K562 (cell line): ENCODE measurements at regions not wholly inside any gene's neighbourhood (a gene's known extent, or its start where the extent isn't known, plus 50 kb on each side); places are given as distances from the start of the nearest gene placed in this dataset.

ENCODE experiments used
- ATAC-seq: fragments of 200-7000 bp; cut with Tn5 transposase; 3 replicates; pipeline ENCODE4 v1.9.1; 2020; ENCODE audit warnings: moderate library complexity
- BruUV-seq: library from RNA; stranded (reverse); fragments of 400-500 nt; replicated peaks from 2 replicates; lab custom pipeline; 2021; lab: Mats Ljungman, UMichigan
- CTCF ChIA-PET: fragments of 300-600 bp; formaldehyde crosslinking; extraction: SDS; loops from one replicate; lab custom pipeline; 2021; ENCODE audit warnings: low intra/inter-chr PET ratio; lab: Yijun Ruan, JAX
- POLR2A ChIA-PET: fragments of 300-600, 350-650 bp; sonication (Branson Sonifier 250); formaldehyde crosslinking; extraction: SDS; loops from one replicate; lab custom pipeline; 2021; ENCODE audit warnings: antibody characterized with exemption, inconsistent platforms; lab: Yijun Ruan, JAX
- DNase-seq, 4 experiments: peaks; one replicate each; pipeline versions ENCODE4 v3.0.0 to v3.0.0-alpha.2; 2011 to 2018; ENCODE audit warnings: low spot score in 3 of 4, mixed read lengths in 3 of 4; ENCODE audit errors: extremely low read depth in 1 of 4
- FAIRE-seq: peaks from 2 replicates; lab custom pipeline; 2011; peaks lifted over from hg19 to GRCh38; lab: Jason Lieb, UNC
- H2AFZ ChIP-seq: 2 replicates; pipeline ENCODE4 v1.6.0; 2011; ENCODE audit warnings: low read depth, low read length, control low read depth, inconsistent platforms
- H3K27ac ChIP-seq: fragments of 200-600 bp; 3 replicates; pipeline ENCODE4 v1.8.0; 2011; ENCODE audit warnings: low read depth, mild to moderate bottlenecking, control low read depth, inconsistent platforms, low read length, moderate library complexity, mixed read lengths; ENCODE audit errors: extremely low read depth
- H3K27me3 ChIP-seq, 2 experiments: fragments of 300-600 bp in 1 of 2; 2 replicates in 1 of 2; 3 replicates in 1 of 2; pipeline versions ENCODE4 v1.6.0 to v1.8.0; 2011; ENCODE audit warnings: inconsistent platforms in 2 of 2, low read length in 2 of 2, mild to moderate bottlenecking in 1 of 2, mixed read lengths in 1 of 2, moderate library complexity in 1 of 2; ENCODE audit not compliant: control insufficient read depth in 2 of 2, insufficient read depth in 2 of 2
- H3K36me3 ChIP-seq: fragments of 300-600 bp; 3 replicates; pipeline ENCODE4 v1.8.0; 2011; ENCODE audit warnings: mild to moderate bottlenecking, low read length, inconsistent platforms; ENCODE audit not compliant: control insufficient read depth, insufficient read depth
- H3K4me1 ChIP-seq, 2 experiments: fragments of 200-600 bp in 1 of 2; replicated peaks in 1 of 2; 2 replicates in 1 of 2; 3 replicates in 1 of 2; pipeline versions ENCODE4 v1.5.1 to v1.8.0; 2011; ENCODE audit warnings: inconsistent platforms in 2 of 2, low read length in 2 of 2, mild to moderate bottlenecking in 1 of 2, mixed read lengths in 1 of 2, moderate library complexity in 1 of 2; ENCODE audit not compliant: control insufficient read depth in 2 of 2, insufficient read depth in 2 of 2
- H3K4me2 ChIP-seq: 2 replicates; pipeline ENCODE4 v1.6.1; 2011; ENCODE audit warnings: low read length, control low read depth, inconsistent platforms, mixed read lengths; ENCODE audit not compliant: insufficient read depth
- H3K4me3 ChIP-seq: fragments of 200-600 bp; sonication (generic), shearing (Covaris generic); 2 replicates; pipeline ENCODE4 v1.5.1; 2016; ENCODE audit warnings: control low read depth, inconsistent platforms
- H3K79me2 ChIP-seq: fragments of 200-600 bp; 3 replicates; pipeline ENCODE4 v1.8.0; 2011; ENCODE audit warnings: low read length, inconsistent platforms; ENCODE audit not compliant: control insufficient read depth, insufficient read depth
- H3K9ac ChIP-seq, 2 experiments: 2 replicates each; pipeline versions ENCODE4 v1.6.0 to v1.6.1; 2011; ENCODE audit warnings: low read depth in 2 of 2, low read length in 2 of 2, control low read depth in 1 of 2, inconsistent platforms in 1 of 2, mild to moderate bottlenecking in 1 of 2, mixed read lengths in 1 of 2; ENCODE audit not compliant: insufficient read depth in 1 of 2
- H3K9me1 ChIP-seq: one replicate; pipeline ENCODE4 v1.6.0; 2011; ENCODE audit warnings: inconsistent platforms, mild to moderate bottlenecking, low read length, moderate library complexity; ENCODE audit not compliant: control insufficient read depth, insufficient read depth
- H3K9me3 ChIP-seq: replicated peaks from 2 replicates; pipeline ENCODE4 v1.5.1; 2011; ENCODE audit warnings: low read depth, low read length, inconsistent platforms; ENCODE audit not compliant: control insufficient read depth, insufficient read depth
- H4K20me1 ChIP-seq: replicated peaks from 2 replicates; pipeline ENCODE4 v1.6.1; 2011; ENCODE audit warnings: low read length, inconsistent platforms, mixed read lengths; ENCODE audit not compliant: control insufficient read depth, insufficient read depth
- CBX8 ChIP-seq: fragments of 200-600 bp; sonication (generic); IDR thresholded peaks from 2 replicates; pipeline ENCODE4 v1.6.1; 2012; ENCODE audit warnings: borderline replicate concordance, mixed run types, low read depth, mild to moderate bottlenecking, moderate library complexity, mixed read lengths, low read length, control low read depth, inconsistent platforms; ENCODE audit not compliant: poor library complexity, severe bottlenecking; ENCODE audit errors: extremely low read depth
- GATAD2B ChIP-seq: fragments of 450-650 bp; IDR thresholded peaks from 2 replicates; pipeline ENCODE4 v1.6.1; 2017; ENCODE audit warnings: mild to moderate bottlenecking, borderline replicate concordance
- NCOA2 ChIP-seq, 2 experiments: fragments of 450-650 bp; IDR thresholded peaks; 2 replicates each; pipeline ENCODE4 v1.6.1; 2018; ENCODE audit warnings: mild to moderate bottlenecking in 2 of 2, moderate library complexity in 1 of 2; ENCODE audit not compliant: partially characterized antibody in 2 of 2
- ZFP30 ChIP-seq: fragments of 250-450 bp; sonication (Bioruptor Pico); IDR thresholded peaks from 2 replicates; pipeline ENCODE4 v1.8.0; 2022; ENCODE audit warnings: moderate library complexity, mild to moderate bottlenecking, inconsistent platforms, borderline replicate concordance
- ZNF551 ChIP-seq: fragments of 250-450 bp; sonication (Bioruptor Pico); IDR thresholded peaks from 2 replicates; pipeline ENCODE4 v1.5.0; 2021; ENCODE audit warnings: mild to moderate bottlenecking, moderate library complexity
- ZNF785 ChIP-seq: fragments of 250-450 bp; sonication (Bioruptor Pico); IDR thresholded peaks from 2 replicates; pipeline ENCODE4 v1.4.0; 2020; ENCODE audit warnings: mild to moderate bottlenecking
- WGBS: fragments of 100-300 bp; shearing (Covaris generic); methylation state at CpG from one replicate; pipeline ENCODE4 v1.1.6; 2016; ENCODE audit warnings: low coverage, mixed read lengths; ENCODE audit not compliant: insufficient coverage; ENCODE audit errors: missing lambda C conversion rate; 5-methylcytosine and 5-hydroxymethylcytosine counted together
- in situ Hi-C: fragments of 300-500 bp; cut with MboI; formaldehyde crosslinking; loops from 4 replicates; pipeline ENCODE4 v1.15.0; 2018; ENCODE audit warnings: inconsistent platforms, mixed read lengths
- intact Hi-C: fragments of 100-400 bp; cut with micrococcal nuclease; formaldehyde crosslinking; loops from 2 replicates; pipeline ENCODE4 v1.14.2; 2022
- TF ChIP-seq, protein P1 (sequence below): fragments of 250-450 bp; sonication (Bioruptor Pico); IDR thresholded peaks from 2 replicates; pipeline ENCODE4 v1.8.0; 2022; ENCODE audit warnings: inconsistent platforms, mild to moderate bottlenecking, moderate library complexity, borderline replicate concordance

DNA sequence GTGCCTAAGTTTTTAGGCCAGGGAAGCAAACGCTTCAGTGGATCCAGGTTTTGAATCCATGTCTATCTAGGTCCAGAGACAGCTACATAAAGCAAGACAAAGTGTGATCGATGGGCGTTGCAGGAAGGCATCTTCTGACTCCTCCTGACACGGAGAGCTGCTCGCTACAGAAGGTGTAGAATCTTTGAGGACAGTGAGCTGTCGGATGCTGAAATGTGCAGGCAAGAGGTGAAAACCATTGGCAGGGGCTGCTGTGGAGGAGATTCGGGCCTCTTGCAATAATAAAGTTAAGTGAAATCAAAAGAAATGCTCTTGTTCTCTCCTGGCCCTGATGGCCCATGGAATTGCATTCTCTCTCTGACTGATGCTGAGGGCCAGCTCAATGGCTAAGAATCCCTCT is 336.2 kb downstream of the CYRIA start (continued):
- TF ChIP-seq, protein P1, sequence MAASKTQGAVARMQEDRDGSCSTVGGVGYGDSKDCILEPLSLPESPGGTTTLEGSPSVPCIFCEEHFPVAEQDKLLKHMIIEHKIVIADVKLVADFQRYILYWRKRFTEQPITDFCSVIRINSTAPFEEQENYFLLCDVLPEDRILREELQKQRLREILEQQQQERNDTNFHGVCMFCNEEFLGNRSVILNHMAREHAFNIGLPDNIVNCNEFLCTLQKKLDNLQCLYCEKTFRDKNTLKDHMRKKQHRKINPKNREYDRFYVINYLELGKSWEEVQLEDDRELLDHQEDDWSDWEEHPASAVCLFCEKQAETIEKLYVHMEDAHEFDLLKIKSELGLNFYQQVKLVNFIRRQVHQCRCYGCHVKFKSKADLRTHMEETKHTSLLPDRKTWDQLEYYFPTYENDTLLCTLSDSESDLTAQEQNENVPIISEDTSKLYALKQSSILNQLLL, result no peak
- TF ChIP-seq NCOA2 (IDR thresholded peaks at IDR 0.05; ENCODE audit: partially characterized antibody in 2 of 2) (no peak), ZNF551 (CRISPR knock-in tag) (no peak), ZFP30 (CRISPR knock-in tag) (no peak)
- TF ChIP-seq, all 486 proteins: peak for 0

- TF ChIP-seq CBX8, result no peak
- no peak for TF ChIP-seq ZNF785 (CRISPR knock-in tag)
- no peak for TF ChIP-seq GATAD2B
- Histone ChIP-seq H3K36me3 (no peaks in the 10 kb centered on the region), H3K9ac (no peak overlapping the region), H3K9me3 (no peaks in the 10 kb centered on the region), H3K79me2 (no peaks in the 10 kb centered on the region), H3K9me1 (no peaks in the 10 kb centered on the region), H3K27ac (no peak overlapping the region), H3K4me3 (no peak overlapping the region), H3K4me2 (no peak overlapping the region), H2AFZ (no peak overlapping the region), H4K20me1 (0 out of 2 replicates have a peak, but pooled peaks cover 3% of the 10 kb centered on the region), H3K4me1 (no peaks in the 10 kb centered on the region), H3K27me3 (peaks cover 0 to 20% of the 10 kb centered on the region in 2 experiments; a peak in 3 of 5 replicates)
- DNase-seq (no peak), ATAC-seq (no peak), FAIRE-seq (no peak)
- intact Hi-C loops (no loop called here), in situ Hi-C loops (no loop called here)
- 10% methylated on average over 6 of the region's 6 CpGs for WGBS
- POLR2A ChIA-PET, result no interaction called here
- BruUV-seq, result no TSS peak
- CTCF ChIA-PET, result no interaction called here
These were observed 337.0 kb downstream of the CYRIA start for GRCh38 chr2:16328521-16329190.
